Stimulated activated naive CD4-positive, alpha-beta T cell (primary cell): ENCODE measurements at regions not wholly inside any gene's neighbourhood (a gene's known extent, or its start where the extent isn't known, plus 50 kb on each side); places are given as distances from the start of the nearest gene placed in this dataset.
"Not testable (repeated sequence)": the region's sequence is repeated elsewhere in the genome, so short reads cannot be mapped to it uniquely, and the experiment has no call there.

Source experiments
- DNase-seq, 6 experiments: peaks; one replicate each; lab custom pipeline; 2025; lab: John Stamatoyannopoulos, UW

GRCh38 chr6:134634466-134634865, 315.4 kb downstream of the ALDH8A1 start:
- no peak for DNase-seq

DNA sequence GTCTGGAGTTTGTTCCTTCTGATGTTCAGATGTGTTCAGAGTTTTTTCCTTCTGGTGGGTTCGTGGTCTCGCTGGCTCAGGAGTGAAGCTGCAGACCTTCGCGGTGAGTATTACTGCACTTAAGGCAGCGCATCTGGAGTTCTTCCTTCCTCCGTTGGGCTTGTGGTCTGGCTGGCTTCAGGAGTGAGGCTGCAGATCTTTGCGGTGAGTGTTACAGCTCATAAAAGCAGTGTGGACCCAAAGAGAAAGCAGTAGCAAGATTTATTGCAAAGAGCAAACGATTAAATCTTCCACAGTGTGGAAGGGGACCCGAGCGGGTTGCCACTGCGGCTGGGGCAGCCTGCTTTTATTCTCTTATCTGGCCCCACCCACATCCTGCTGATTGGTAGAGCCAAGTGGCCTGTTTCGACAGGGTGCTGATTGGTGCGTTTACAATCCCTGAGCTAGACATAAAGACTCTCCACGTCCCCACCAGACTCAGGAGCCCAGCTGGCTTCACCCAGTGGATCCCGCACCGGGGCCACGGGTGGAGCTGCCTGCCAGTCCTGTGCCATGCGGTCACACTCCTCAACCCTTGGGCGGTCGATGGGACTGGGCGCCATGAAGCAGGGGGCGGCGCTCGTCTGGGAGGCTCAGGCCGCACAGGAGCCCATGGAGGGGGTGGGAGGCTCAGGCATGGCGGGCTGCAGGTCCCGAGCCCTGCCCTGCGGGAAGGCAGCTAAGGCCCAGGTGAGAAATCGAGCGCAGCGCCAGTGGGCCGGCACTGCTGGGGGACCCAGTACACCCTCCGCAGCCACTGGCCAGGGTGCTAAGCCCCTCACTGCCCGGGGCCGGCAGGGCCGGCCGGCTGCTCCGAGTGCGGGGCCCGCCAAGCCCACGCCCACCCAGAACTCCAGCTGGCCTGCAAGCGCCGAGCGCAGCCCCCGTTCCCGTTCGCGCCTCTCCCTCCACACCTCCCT, 315.3 kb upstream of the SGK1 start:
- peak in 5 of 6 experiments; percentile 1 to 38 (median 10) for DNase-seq

DNA sequence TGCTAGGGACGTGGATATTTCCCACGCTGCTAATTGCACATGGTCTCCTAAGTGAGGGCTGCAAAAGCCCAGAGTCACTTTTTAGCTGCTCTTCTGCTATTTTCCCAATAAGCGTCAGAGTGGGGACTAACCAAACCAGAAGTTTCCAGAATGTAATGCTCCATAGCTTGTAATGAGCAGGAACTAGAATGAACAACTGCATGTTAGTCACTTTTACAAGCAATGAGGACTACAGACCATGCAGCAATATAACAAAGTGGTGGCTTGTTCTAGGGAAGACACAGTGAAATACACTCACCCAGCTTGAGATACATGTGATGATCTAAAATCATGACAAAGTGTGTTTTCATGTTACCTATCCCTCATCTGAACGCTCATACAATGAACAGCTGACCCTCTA, 314.1 kb upstream of the SGK1 start:
- DNase-seq, result no peak

DNA sequence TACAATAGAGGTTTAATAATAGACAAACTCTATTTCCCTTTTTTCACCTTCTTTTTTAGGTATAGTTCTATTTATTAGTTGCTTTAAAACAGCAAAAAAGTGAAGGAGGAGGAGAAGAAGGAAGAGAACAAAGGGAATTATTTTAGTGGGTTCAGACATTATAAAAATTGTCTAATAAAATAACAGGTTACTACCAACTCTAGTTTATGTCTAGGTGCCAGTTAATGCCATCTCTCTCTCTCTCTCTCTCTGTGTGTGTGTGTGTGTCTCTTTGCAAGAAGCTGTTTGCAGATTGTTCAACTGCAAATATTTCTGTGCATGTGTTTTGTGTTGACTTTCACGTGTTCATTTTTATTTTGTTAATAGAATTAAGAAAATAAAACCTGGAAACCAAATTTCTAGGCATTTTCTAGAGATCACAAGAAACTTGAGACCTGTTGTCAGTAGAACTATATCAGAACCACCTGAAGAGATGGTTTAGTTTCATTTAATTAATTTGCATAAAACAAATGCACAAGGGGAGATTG, 313.5 kb upstream of the SGK1 start:
- no peak for DNase-seq

GRCh38 chr6:134630508-134631121, 312.7 kb upstream of the SGK1 start:
- no peak for DNase-seq

DNA sequence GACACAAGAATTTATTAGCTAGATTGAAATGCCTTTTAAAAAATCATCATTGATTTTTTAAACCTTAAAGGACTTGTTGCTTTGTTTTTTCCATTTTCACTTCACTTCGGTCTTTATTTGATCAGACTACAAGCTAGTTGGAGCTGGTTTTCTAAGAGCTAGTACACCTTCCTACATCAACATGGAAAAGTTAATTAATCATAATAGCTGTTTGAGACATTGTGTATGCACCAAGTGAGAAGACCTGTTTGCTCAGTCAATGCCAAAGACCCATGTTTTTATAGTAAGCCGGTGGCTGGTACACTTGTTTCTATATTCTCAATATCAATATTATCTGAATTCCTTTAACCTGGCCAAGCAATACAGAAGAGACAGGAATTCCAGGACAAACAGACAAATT, 310.2 kb upstream of the SGK1 start:
- DNase-seq, result no peak

- no peak for DNase-seq
These were observed 309.8 kb upstream of the SGK1 start for GRCh38 chr6:134627707-134628106.

GRCh38 chr6:134626589-134626988, 308.7 kb upstream of the SGK1 start:
- DNase-seq, result no peak

DNA sequence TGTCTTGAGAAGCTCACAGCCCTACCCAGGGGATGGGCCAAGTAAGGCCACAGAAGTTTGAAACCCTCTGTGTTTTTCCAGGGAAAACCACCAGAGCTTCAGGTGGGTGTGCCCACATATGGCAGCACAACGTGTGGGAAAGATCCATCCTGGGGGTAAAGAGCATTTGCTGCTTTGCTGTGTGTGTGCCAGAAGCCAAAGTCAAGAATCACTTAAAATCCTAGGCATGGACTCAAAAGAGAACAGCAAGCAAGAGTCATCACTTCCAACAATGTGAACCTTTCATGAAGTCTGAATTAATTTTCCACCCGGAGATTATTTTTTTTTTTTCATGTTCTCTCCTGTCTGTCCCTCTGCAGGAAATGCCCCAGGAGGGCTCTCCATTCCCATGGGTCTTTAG, 308.2 kb upstream of the SGK1 start:
- DNase-seq, result no peak

GRCh38 chr6:134624781-134625180, 306.9 kb upstream of the SGK1 start:
- DNase-seq, result no peak

- no peak for DNase-seq
These were observed 305.5 kb upstream of the SGK1 start for GRCh38 chr6:134623401-134623800.

- no peak for DNase-seq
These were observed 304.7 kb upstream of the SGK1 start for GRCh38 chr6:134622382-134623173.

DNA sequence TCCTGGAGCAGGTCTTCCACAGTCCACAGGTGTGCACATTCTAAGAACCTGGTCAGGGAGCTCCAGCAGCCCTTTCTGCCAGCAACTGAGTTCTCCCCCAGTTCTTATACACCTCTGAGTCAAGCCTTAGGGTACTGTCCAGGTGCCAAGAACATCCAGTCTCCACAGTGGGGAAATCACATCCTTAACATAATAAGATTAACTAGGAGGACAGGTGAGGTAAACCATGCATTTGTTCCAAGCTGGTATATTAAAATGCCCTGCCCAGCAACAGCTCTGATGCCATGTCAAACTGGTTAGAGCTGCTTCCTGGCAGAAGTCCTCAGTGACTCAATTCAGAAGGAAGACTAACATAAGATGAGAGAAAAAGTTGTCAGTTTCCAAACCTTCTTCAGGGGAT, 303.9 kb upstream of the SGK1 start:
- DNase-seq, result no peak

DNA sequence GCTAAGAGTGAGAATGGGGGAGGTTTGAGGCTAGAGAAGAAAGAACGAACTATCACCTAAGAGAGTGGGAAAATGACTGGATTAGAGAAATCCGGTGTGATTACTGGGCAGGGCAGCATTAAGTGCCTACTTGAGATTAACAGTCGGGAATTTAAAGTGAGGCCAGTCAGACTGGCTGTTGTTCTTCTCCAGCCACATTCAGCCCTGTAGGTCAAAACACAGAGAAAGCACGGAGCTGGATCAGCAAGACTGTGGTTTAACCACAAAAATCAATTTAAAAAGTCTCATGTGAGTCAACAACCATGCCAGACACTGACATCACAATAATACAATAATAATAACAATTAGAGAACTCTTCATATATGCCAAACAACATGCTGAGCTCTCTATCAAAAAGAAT, 301.9 kb upstream of the SGK1 start:
- no peak for DNase-seq

DNA sequence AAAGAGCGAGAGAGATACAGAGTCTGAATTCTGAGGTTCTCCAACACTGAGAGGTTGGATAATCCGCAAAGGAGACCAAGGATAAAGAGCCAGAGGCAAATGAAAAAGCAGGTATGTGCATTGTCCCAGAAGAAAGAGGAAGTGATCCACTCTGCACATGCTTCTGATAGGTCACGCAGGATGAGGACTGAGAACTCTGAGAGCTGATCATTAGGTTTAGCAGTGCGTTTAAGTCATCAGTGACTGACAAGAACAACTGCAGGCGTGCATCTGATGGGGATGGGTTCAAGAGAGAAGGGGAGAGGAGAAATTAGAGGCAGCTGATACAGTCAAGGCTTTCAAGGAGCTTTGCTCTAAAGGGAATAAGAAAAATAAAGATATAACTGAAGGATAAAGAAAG, 301.2 kb upstream of the SGK1 start:
- no peak for DNase-seq

- no peak for DNase-seq
These were observed 296.9 kb upstream of the SGK1 start for GRCh38 chr6:134614606-134615485.

DNA sequence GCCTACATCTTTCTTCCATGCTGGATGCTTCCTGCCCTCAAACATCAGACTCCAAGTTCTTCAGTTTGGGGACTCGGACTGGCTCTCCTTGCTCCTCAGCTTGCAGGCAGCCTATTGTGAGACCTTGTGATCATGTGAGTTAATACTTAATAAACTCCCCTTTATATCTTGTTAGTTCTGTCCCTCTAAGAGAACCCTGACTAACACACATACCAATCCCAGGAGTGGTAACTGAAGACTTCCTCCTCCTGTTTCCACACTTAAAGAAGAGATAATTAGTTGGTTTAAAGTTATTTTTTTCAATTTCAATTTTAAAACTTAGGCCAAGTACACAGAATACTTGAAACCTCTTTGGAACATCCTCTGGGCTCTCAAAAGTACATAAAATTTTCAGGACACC, 294.2 kb upstream of the SGK1 start:
- not testable (repeated sequence) for DNase-seq

GRCh38 chr6:134610411-134610810, 292.5 kb upstream of the SGK1 start:
- no peak for DNase-seq

DNA sequence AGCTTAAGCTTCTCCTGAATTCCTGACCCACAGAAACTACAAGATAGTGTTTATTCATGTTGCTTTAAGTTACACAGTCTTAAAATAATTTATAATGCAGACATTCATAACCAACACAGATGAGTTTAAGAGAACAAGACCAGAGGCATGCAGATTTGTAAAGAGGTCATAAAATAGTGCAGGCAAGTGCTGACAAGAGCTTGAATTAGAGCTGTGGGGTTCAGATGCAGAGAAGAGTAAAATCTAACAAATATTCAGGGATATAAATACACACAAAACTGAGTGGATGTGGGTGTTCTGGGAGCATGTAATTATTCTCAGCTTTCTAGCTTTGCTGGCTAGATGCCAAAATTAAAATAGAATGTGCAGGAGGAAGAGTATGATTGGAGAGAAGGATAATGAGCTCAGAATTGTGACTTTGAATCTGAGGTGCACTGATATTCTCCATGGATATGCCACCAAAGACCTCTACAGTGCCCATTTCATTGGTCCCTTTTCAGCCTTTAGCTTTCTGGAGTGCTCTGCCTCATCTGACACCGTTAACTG, 291.9 kb upstream of the SGK1 start:
- DNase-seq, result no peak

DNA sequence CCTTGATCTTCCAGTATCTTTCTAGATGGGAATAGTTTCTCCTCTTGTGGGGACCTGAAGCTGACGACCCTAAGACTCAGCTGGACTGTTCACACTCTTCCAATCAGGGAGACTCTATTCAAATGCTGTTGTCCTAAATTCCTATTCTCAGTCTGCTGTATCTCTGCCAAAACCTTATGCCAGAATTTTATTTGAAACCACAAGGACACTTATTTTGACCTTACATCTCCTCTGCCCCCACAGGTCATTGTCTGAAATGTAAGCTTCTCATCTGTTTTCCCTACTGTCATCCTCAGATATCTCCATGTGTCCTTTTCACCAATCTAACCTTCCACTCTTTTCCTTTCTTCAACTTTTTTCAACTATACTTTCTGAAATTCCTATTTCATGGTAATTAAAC, 289.5 kb upstream of the SGK1 start:
- DNase-seq, result no peak

DNA sequence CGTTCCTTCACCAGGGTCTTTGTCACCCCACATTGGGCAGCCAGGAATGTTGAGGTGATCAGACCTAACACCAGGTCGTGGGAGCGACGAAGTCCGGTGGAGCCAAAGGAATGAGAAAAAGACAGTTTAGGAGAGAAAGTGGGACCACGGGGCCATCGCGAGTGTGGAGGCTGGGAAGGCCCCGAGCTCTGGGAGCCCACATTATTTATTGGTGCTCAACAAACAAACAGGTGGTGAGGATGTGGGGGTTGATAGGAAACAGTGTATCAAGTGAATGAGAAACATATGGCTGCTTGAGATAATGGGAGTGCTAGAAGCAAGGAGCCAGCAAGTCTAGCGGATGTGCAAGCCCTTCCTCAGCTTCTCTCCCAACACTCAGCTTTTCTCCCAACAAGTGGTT, 287.1 kb upstream of the SGK1 start:
- no peak for DNase-seq
